Adipocyte (in vitro differentiated cells): ENCODE measurements at regions not wholly inside any gene's neighbourhood (a gene's known extent, or its start where the extent isn't known, plus 50 kb on each side); places are given as distances from the start of the nearest gene placed in this dataset.

ENCODE experiments used
- DNase-seq: peaks from one replicate; pipeline ENCODE4 v3.0.0-alpha.2; 2015; ENCODE audit warnings: low read depth
- H3K27me3 ChIP-seq: replicated peaks from 2 replicates; pipeline ENCODE4 v1.7.0; 2013; ENCODE audit warnings: mild to moderate bottlenecking, low read length, moderate library complexity; ENCODE audit not compliant: control insufficient read depth, insufficient read depth
- H3K36me3 ChIP-seq: 2 replicates; pipeline ENCODE4 v1.7.0; 2013; ENCODE audit warnings: low read length, mild to moderate bottlenecking, moderate library complexity; ENCODE audit not compliant: control insufficient read depth, insufficient read depth, severe bottlenecking
- H3K4me1 ChIP-seq: 2 replicates; pipeline ENCODE4 v1.7.0; 2013; ENCODE audit warnings: mild to moderate bottlenecking, low read length, moderate library complexity; ENCODE audit not compliant: control insufficient read depth, insufficient read depth
- H3K4me3 ChIP-seq: 2 replicates; pipeline ENCODE4 v1.7.0; 2013; ENCODE audit warnings: mild to moderate bottlenecking, low read length, moderate library complexity
- H3K9ac ChIP-seq: 2 replicates; pipeline ENCODE4 v1.7.0; 2013; ENCODE audit warnings: mild to moderate bottlenecking, low read length, moderate library complexity
- H3K9me3 ChIP-seq: 2 replicates; pipeline ENCODE4 v1.7.0; 2013; ENCODE audit warnings: mild to moderate bottlenecking, low read length, moderate library complexity; ENCODE audit not compliant: control insufficient read depth

GRCh38 chr6:163916315-163917081 lies 502.0 kb downstream of the QKI start:
- no peak for DNase-seq
- H3K36me3 ChIP-seq = no peaks in the 10 kb centered on the region
- no peaks in the 10 kb centered on the region for H3K4me1 ChIP-seq
- H3K4me3 ChIP-seq = no peak overlapping the region
- no peaks in the 10 kb centered on the region for H3K27me3 ChIP-seq
- no peaks in the 10 kb centered on the region for H3K9me3 ChIP-seq
- H3K9ac ChIP-seq = no peak overlapping the region

- H3K36me3 ChIP-seq = no peaks in the 10 kb centered on the region
- no peak for DNase-seq
- no peaks in the 10 kb centered on the region for H3K9me3 ChIP-seq
- H3K9ac ChIP-seq = no peak overlapping the region
- no peaks in the 10 kb centered on the region for H3K27me3 ChIP-seq
- H3K4me3 ChIP-seq = no peak overlapping the region
- no peaks in the 10 kb centered on the region for H3K4me1 ChIP-seq
Observed at GRCh38 chr6:163915131-163915530, 500.6 kb downstream of the QKI start.

- Histone ChIP-seq H3K9ac (no peak overlapping the region), H3K4me1 (no peaks in the 10 kb centered on the region), H3K36me3 (no peaks in the 10 kb centered on the region), H3K27me3 (no peaks in the 10 kb centered on the region), H3K4me3 (no peak overlapping the region), H3K9me3 (no peaks in the 10 kb centered on the region)
- DNase-seq = no peak
Observed at GRCh38 chr6:163913045-163913444, 498.5 kb downstream of the QKI start.

GRCh38 chr6:163906006-163906710 lies 491.6 kb downstream of the QKI start:
- H3K4me1 ChIP-seq = no peaks in the 10 kb centered on the region
- H3K9ac ChIP-seq = no peak overlapping the region
- peaks cover 5% of the 10 kb centered on the region for H3K27me3 ChIP-seq
- no peaks in the 10 kb centered on the region for H3K36me3 ChIP-seq
- H3K9me3 ChIP-seq = no peaks in the 10 kb centered on the region
- DNase-seq = no peak
- H3K4me3 ChIP-seq = no peak overlapping the region

- Histone ChIP-seq H3K4me3 (no peak overlapping the region), H3K36me3 (no peaks in the 10 kb centered on the region), H3K9me3 (no peaks in the 10 kb centered on the region), H3K27me3 (peaks cover 5% of the 10 kb centered on the region), H3K9ac (no peak overlapping the region), H3K4me1 (no peaks in the 10 kb centered on the region)
- DNase-seq = no peak
Observed at GRCh38 chr6:163904186-163904585, 489.7 kb downstream of the QKI start.

- Histone ChIP-seq H3K9me3 (no peaks in the 10 kb centered on the region), H3K36me3 (no peaks in the 10 kb centered on the region), H3K9ac (no peak overlapping the region), H3K27me3 (peaks cover 5% of the 10 kb centered on the region), H3K4me1 (no peaks in the 10 kb centered on the region), H3K4me3 (no peak overlapping the region)
- no peak for DNase-seq
Observed at GRCh38 chr6:163903541-163903940, 489.0 kb downstream of the QKI start.

GRCh38 chr6:163902993-163903392 lies 488.5 kb downstream of the QKI start:
- H3K9me3 ChIP-seq = peaks cover 1% of the 10 kb centered on the region
- H3K27me3 ChIP-seq = peaks cover 5% of the 10 kb centered on the region
- no peaks in the 10 kb centered on the region for H3K4me1 ChIP-seq
- DNase-seq = no peak
- no peak overlapping the region for H3K4me3 ChIP-seq
- H3K9ac ChIP-seq = no peak overlapping the region
- no peaks in the 10 kb centered on the region for H3K36me3 ChIP-seq

- H3K4me3 ChIP-seq = no peak overlapping the region
- peaks cover 7% of the 10 kb centered on the region for H3K4me1 ChIP-seq
- no peaks in the 10 kb centered on the region for H3K36me3 ChIP-seq
- DNase-seq = no peak
- no peak overlapping the region for H3K9ac ChIP-seq
- H3K27me3 ChIP-seq = peaks cover 5% of the 10 kb centered on the region
- peaks cover 5% of the 10 kb centered on the region for H3K9me3 ChIP-seq
Observed at GRCh38 chr6:163901681-163902080, 487.2 kb downstream of the QKI start.

- peak; percentile 28 for DNase-seq
- peaks cover 9% of the 10 kb centered on the region for H3K4me1 ChIP-seq
- no peak overlapping the region for H3K9ac ChIP-seq
- H3K9me3 ChIP-seq = peaks cover 5% of the 10 kb centered on the region
- H3K4me3 ChIP-seq = no peak overlapping the region
- H3K27me3 ChIP-seq = peaks cover 5% of the 10 kb centered on the region
- no peaks in the 10 kb centered on the region for H3K36me3 ChIP-seq
Observed at GRCh38 chr6:163900570-163900969, 486.1 kb downstream of the QKI start.

GRCh38 chr6:163897669-163898068 lies 483.2 kb downstream of the QKI start:
- Histone ChIP-seq H3K27me3 (no peaks in the 10 kb centered on the region), H3K4me1 (peaks cover 13% of the 10 kb centered on the region), H3K9me3 (peaks cover 5% of the 10 kb centered on the region), H3K4me3 (no peak overlapping the region), H3K9ac (no peak overlapping the region), H3K36me3 (no peaks in the 10 kb centered on the region)
- DNase-seq = no peak

- H3K4me1 ChIP-seq = peaks cover 13% of the 10 kb centered on the region
- peaks cover 5% of the 10 kb centered on the region for H3K9me3 ChIP-seq
- no peaks in the 10 kb centered on the region for H3K27me3 ChIP-seq
- no peak overlapping the region for H3K9ac ChIP-seq
- H3K36me3 ChIP-seq = no peaks in the 10 kb centered on the region
- no peak for DNase-seq
- H3K4me3 ChIP-seq = no peak overlapping the region
Observed at GRCh38 chr6:163897030-163897429, 482.5 kb downstream of the QKI start.
